ENCODE measurements at regions not wholly inside any gene's neighbourhood (a gene's known extent, or its start where the extent isn't known, plus 50 kb on each side); places are given as distances from the start of the nearest gene placed in this dataset.

GRCh38 chr1:181189245-181189644, 100.7 kb downstream of the IER5 start:
- no peak for DNase-seq
- no peak overlapping the region for H3K14ac ChIP-seq (ENCODE audit: low read length)
- no peak overlapping the region for H3K4ac ChIP-seq (ENCODE audit: low read depth, low read length)
- H3K27me3 ChIP-seq (ENCODE audit: insufficient read depth, low read length): no peaks in the 10 kb centered on the region
- H3K9ac ChIP-seq (ENCODE audit: low read length): no peak overlapping the region
- no peak overlapping the region for H3K4me3 ChIP-seq (ENCODE audit: low read depth, low read length)
- no peak overlapping the region for H3K23ac ChIP-seq (ENCODE audit: low read length)
- H2AFZ ChIP-seq (ENCODE audit: insufficient read depth, low read length, poor library complexity): no peak overlapping the region
- H3K79me1 ChIP-seq (ENCODE audit: low read length): no peaks in the 10 kb centered on the region
- no peak overlapping the region for H2BK120ac ChIP-seq (ENCODE audit: insufficient read depth, low read length, poor library complexity)
- no peak overlapping the region for H4K8ac ChIP-seq (ENCODE audit: low read depth, low read length)
- no peak overlapping the region for H2BK5ac ChIP-seq (ENCODE audit: low read depth, low read length, poor library complexity)
- no peak overlapping the region for H2BK12ac ChIP-seq (ENCODE audit: low read length)
- H3K4me2 ChIP-seq (ENCODE audit: low read length): no peak overlapping the region
- H3K79me2 ChIP-seq (ENCODE audit: control insufficient read depth, insufficient read depth, low read length, poor library complexity): no peaks in the 10 kb centered on the region
- no peak overlapping the region for H3K27ac ChIP-seq (ENCODE audit: low read depth, low read length)
- no CpG with 5 or more reads among the region's 7 CpGs for WGBS (ENCODE audit: extremely low coverage, insufficient coverage, insufficient read length)
- no peak overlapping the region for H2AK5ac ChIP-seq (ENCODE audit: low read length)
- H3K18ac ChIP-seq (ENCODE audit: low read length): no peak overlapping the region
- no peaks in the 10 kb centered on the region for H3K4me1 ChIP-seq (ENCODE audit: control insufficient read depth in 1 of 2, insufficient read depth in 2 of 2, low read length in 2 of 2)
- H4K91ac ChIP-seq (ENCODE audit: low read depth, low read length): no peak overlapping the region
- peaks cover 1% of the 10 kb centered on the region for H3K9me3 ChIP-seq (ENCODE audit: insufficient read depth, low read depth, low read length)
- no peak overlapping the region for H4K12ac ChIP-seq (ENCODE audit: low read depth, low read length)
- no peaks in the 10 kb centered on the region for H3K36me3 ChIP-seq (ENCODE audit: control insufficient read depth in 1 of 2, insufficient read depth in 2 of 2, low read length in 2 of 2)

GRCh38 chr1:181189691-181190363, 101.3 kb downstream of the IER5 start:
- H3K79me2 ChIP-seq (ENCODE audit: control insufficient read depth, insufficient read depth, low read length, poor library complexity): no peaks in the 10 kb centered on the region
- H3K4me1 ChIP-seq (ENCODE audit: control insufficient read depth in 1 of 2, insufficient read depth in 2 of 2, low read length in 2 of 2): no peaks in the 10 kb centered on the region
- H2AFZ ChIP-seq (ENCODE audit: insufficient read depth, low read length, poor library complexity): no peak overlapping the region
- H3K9me3 ChIP-seq (ENCODE audit: insufficient read depth, low read depth, low read length): peaks cover 1% of the 10 kb centered on the region
- no peak overlapping the region for H2AK5ac ChIP-seq (ENCODE audit: low read length)
- H3K9ac ChIP-seq (ENCODE audit: low read length): no peak overlapping the region
- no peak overlapping the region for H3K4ac ChIP-seq (ENCODE audit: low read depth, low read length)
- H3K79me1 ChIP-seq (ENCODE audit: low read length): no peaks in the 10 kb centered on the region
- no peak overlapping the region for H2BK5ac ChIP-seq (ENCODE audit: low read depth, low read length, poor library complexity)
- no peak overlapping the region for H4K91ac ChIP-seq (ENCODE audit: low read depth, low read length)
- H3K4me3 ChIP-seq (ENCODE audit: low read depth, low read length): no peak overlapping the region
- H4K12ac ChIP-seq (ENCODE audit: low read depth, low read length): no peak overlapping the region
- peak; percentile 61 to 76 for DNase-seq
- no peaks in the 10 kb centered on the region for H3K36me3 ChIP-seq (ENCODE audit: control insufficient read depth in 1 of 2, insufficient read depth in 2 of 2, low read length in 2 of 2)
- no peak overlapping the region for H3K23ac ChIP-seq (ENCODE audit: low read length)
- no peak overlapping the region for H2BK120ac ChIP-seq (ENCODE audit: insufficient read depth, low read length, poor library complexity)
- no peak overlapping the region for H3K18ac ChIP-seq (ENCODE audit: low read length)
- no peak overlapping the region for H3K27ac ChIP-seq (ENCODE audit: low read depth, low read length)
- no peaks in the 10 kb centered on the region for H3K27me3 ChIP-seq (ENCODE audit: insufficient read depth, low read length)
- H3K14ac ChIP-seq (ENCODE audit: low read length): no peak overlapping the region
- H4K8ac ChIP-seq (ENCODE audit: low read depth, low read length): no peak overlapping the region
- WGBS (ENCODE audit: extremely low coverage, insufficient coverage, insufficient read length): no CpG with 5 or more reads among the region's 40 CpGs
- H2BK12ac ChIP-seq (ENCODE audit: low read length): no peak overlapping the region
- H3K4me2 ChIP-seq (ENCODE audit: low read length): peak overlapping the region; percentile 69

- no peak overlapping the region for H4K8ac ChIP-seq (ENCODE audit: low read depth, low read length)
- H3K14ac ChIP-seq (ENCODE audit: low read length): no peak overlapping the region
- H3K27me3 ChIP-seq (ENCODE audit: insufficient read depth, low read length): no peaks in the 10 kb centered on the region
- no peak overlapping the region for H3K18ac ChIP-seq (ENCODE audit: low read length)
- no peak overlapping the region for H3K23ac ChIP-seq (ENCODE audit: low read length)
- H2BK120ac ChIP-seq (ENCODE audit: insufficient read depth, low read length, poor library complexity): no peak overlapping the region
- H2BK12ac ChIP-seq (ENCODE audit: low read length): no peak overlapping the region
- no peak overlapping the region for H3K4me3 ChIP-seq (ENCODE audit: low read depth, low read length)
- no peaks in the 10 kb centered on the region for H3K79me1 ChIP-seq (ENCODE audit: low read length)
- no CpG with 5 or more reads among the region's 18 CpGs for WGBS (ENCODE audit: extremely low coverage, insufficient coverage, insufficient read length)
- H4K12ac ChIP-seq (ENCODE audit: low read depth, low read length): no peak overlapping the region
- no peaks in the 10 kb centered on the region for H3K79me2 ChIP-seq (ENCODE audit: control insufficient read depth, insufficient read depth, low read length, poor library complexity)
- H2AK5ac ChIP-seq (ENCODE audit: low read length): no peak overlapping the region
- DNase-seq: no peak
- no peak overlapping the region for H3K27ac ChIP-seq (ENCODE audit: low read depth, low read length)
- H3K4me1 ChIP-seq (ENCODE audit: control insufficient read depth in 1 of 2, insufficient read depth in 2 of 2, low read length in 2 of 2): no peaks in the 10 kb centered on the region
- H2AFZ ChIP-seq (ENCODE audit: insufficient read depth, low read length, poor library complexity): no peak overlapping the region
- H2BK5ac ChIP-seq (ENCODE audit: low read depth, low read length, poor library complexity): no peak overlapping the region
- no peak overlapping the region for H3K4ac ChIP-seq (ENCODE audit: low read depth, low read length)
- H3K9ac ChIP-seq (ENCODE audit: low read length): no peak overlapping the region
- peak overlapping the region; percentile 69 for H3K4me2 ChIP-seq (ENCODE audit: low read length)
- no peak overlapping the region for H4K91ac ChIP-seq (ENCODE audit: low read depth, low read length)
- H3K36me3 ChIP-seq (ENCODE audit: control insufficient read depth in 1 of 2, insufficient read depth in 2 of 2, low read length in 2 of 2): no peaks in the 10 kb centered on the region
- peaks cover 1% of the 10 kb centered on the region for H3K9me3 ChIP-seq (ENCODE audit: insufficient read depth, low read depth, low read length)
These were observed 102.0 kb downstream of the IER5 start for GRCh38 chr1:181190364-181191035.

- Histone ChIP-seq H3K18ac (ENCODE audit: low read length) (no peak overlapping the region), H4K12ac (ENCODE audit: low read depth, low read length) (no peak overlapping the region), H3K79me2 (ENCODE audit: control insufficient read depth, insufficient read depth, low read length, poor library complexity) (no peaks in the 10 kb centered on the region), H3K4me1 (ENCODE audit: control insufficient read depth in 1 of 2, insufficient read depth in 2 of 2, low read length in 2 of 2) (no peaks in the 10 kb centered on the region), H2AK5ac (ENCODE audit: low read length) (no peak overlapping the region), H4K8ac (ENCODE audit: low read depth, low read length) (no peak overlapping the region), H4K91ac (ENCODE audit: low read depth, low read length) (no peak overlapping the region), H3K36me3 (ENCODE audit: control insufficient read depth in 1 of 2, insufficient read depth in 2 of 2, low read length in 2 of 2) (no peaks in the 10 kb centered on the region), H2AFZ (ENCODE audit: insufficient read depth, low read length, poor library complexity) (no peak overlapping the region), H3K9ac (ENCODE audit: low read length) (no peak overlapping the region), H2BK5ac (ENCODE audit: low read depth, low read length, poor library complexity) (no peak overlapping the region), H3K27me3 (ENCODE audit: insufficient read depth, low read length) (no peaks in the 10 kb centered on the region), H3K4me3 (ENCODE audit: low read depth, low read length) (no peak overlapping the region), H3K27ac (ENCODE audit: low read depth, low read length) (no peak overlapping the region), H3K9me3 (ENCODE audit: insufficient read depth, low read depth, low read length) (no peaks in the 10 kb centered on the region), H2BK12ac (ENCODE audit: low read length) (no peak overlapping the region), H3K23ac (ENCODE audit: low read length) (no peak overlapping the region), H2BK120ac (ENCODE audit: insufficient read depth, low read length, poor library complexity) (no peak overlapping the region), H3K14ac (ENCODE audit: low read length) (no peak overlapping the region), H3K79me1 (ENCODE audit: low read length) (no peaks in the 10 kb centered on the region), H3K4me2 (ENCODE audit: low read length) (no peak overlapping the region), H3K4ac (ENCODE audit: low read depth, low read length) (no peak overlapping the region)
- WGBS (ENCODE audit: extremely low coverage, insufficient coverage, insufficient read length): no CpG with 5 or more reads among the region's 5 CpGs
- no peak for DNase-seq
These were observed 103.1 kb downstream of the IER5 start for GRCh38 chr1:181191494-181192040.

All from trophoblast cell (in vitro differentiated cells and primary cell).